HepG2 (cell line): ENCODE measurements at regions not wholly inside any gene's neighbourhood (a gene's known extent, or its start where the extent isn't known, plus 50 kb on each side); places are given as distances from the start of the nearest gene placed in this dataset.

Experiments
- ATAC-seq: fragments of 200-7000 bp; cut with Tn5 transposase; 3 replicates; pipeline ENCODE4 v1.9.1; 2020; ENCODE audit warnings: mild to moderate bottlenecking, moderate library complexity
- BruUV-seq: library from RNA; stranded (reverse); fragments of 400-500 nt; replicated peaks from 2 replicates; lab custom pipeline; 2021; lab: Mats Ljungman, UMichigan
- CTCF ChIA-PET: fragments of 300-600 bp; formaldehyde crosslinking; extraction: SDS; loops from one replicate; lab custom pipeline; 2021; ENCODE audit warnings: low total read pairs, inconsistent platforms, low intra/inter-chr PET ratio; lab: Yijun Ruan, JAX
- POLR2A ChIA-PET: fragments of 350-600 bp; sonication (Branson Sonifier 250); formaldehyde crosslinking; loops from one replicate; lab custom pipeline; 2020; ENCODE audit warnings: antibody characterized with exemption, inconsistent platforms; lab: Yijun Ruan, JAX
- DNase-seq: peaks from one replicate; pipeline ENCODE4 v3.0.0-alpha.2; 2015; ENCODE audit warnings: low spot score
- FAIRE-seq: peaks from 3 replicates; lab custom pipeline; 2011; peaks lifted over from hg19 to GRCh38; lab: Jason Lieb, UNC
- H2AFZ ChIP-seq: one replicate; pipeline ENCODE4 v1.6.1; 2011; ENCODE audit warnings: low read length, inconsistent platforms
- H3K27ac ChIP-seq: fragments of 300-600 bp; 3 replicates; pipeline ENCODE4 v1.8.0; 2011; ENCODE audit warnings: mixed run types, mild to moderate bottlenecking, mixed read lengths, low read length, inconsistent platforms; ENCODE audit not compliant: insufficient read depth; ENCODE audit errors: extremely low read length
- H3K27me3 ChIP-seq, 2 experiments: fragments of 200-600 bp in 1 of 2; 2 replicates in 1 of 2; 3 replicates in 1 of 2; pipeline versions ENCODE4 v1.6.0 to v1.8.0; 2011; ENCODE audit warnings: low read length in 2 of 2, mild to moderate bottlenecking in 2 of 2, moderate library complexity in 2 of 2, inconsistent platforms in 1 of 2; ENCODE audit not compliant: insufficient read depth in 2 of 2, control insufficient read depth in 1 of 2
- H3K36me3 ChIP-seq, 2 experiments: fragments of 200-600 bp in 1 of 2; replicated peaks in 1 of 2; 2 replicates in 1 of 2; 3 replicates in 1 of 2; pipeline versions ENCODE4 v1.5.1 to v1.8.0; 2011; ENCODE audit warnings: low read length in 2 of 2, inconsistent platforms in 1 of 2; ENCODE audit not compliant: insufficient read depth in 2 of 2, control insufficient read depth in 1 of 2
- H3K4me1 ChIP-seq: 2 replicates; pipeline ENCODE4 v1.5.1; 2012; ENCODE audit warnings: low read length, inconsistent platforms; ENCODE audit not compliant: insufficient read depth
- H3K4me2 ChIP-seq: 2 replicates; pipeline ENCODE4 v1.6.0; 2011; ENCODE audit warnings: low read depth, low read length, inconsistent platforms
- H3K4me3 ChIP-seq, 3 experiments: fragments of 200-600 bp in 1 of 3; sonication (generic), shearing (Covaris generic) in 1 of 3; replicated peaks in 1 of 3; 2 replicates each; pipeline ENCODE4 v1.5.1; 2011 to 2016; ENCODE audit warnings: low read length in 3 of 3, inconsistent platforms in 2 of 3, low read depth in 2 of 3, mild to moderate bottlenecking in 2 of 3, control low read depth in 1 of 3, mixed read lengths in 1 of 3; ENCODE audit not compliant: insufficient read depth in 1 of 3
- H3K79me2 ChIP-seq: one replicate; pipeline ENCODE4 v1.6.1; 2011; ENCODE audit warnings: low read length, inconsistent platforms; ENCODE audit not compliant: insufficient read depth
- H3K9ac ChIP-seq: 2 replicates; pipeline ENCODE4 v1.6.0; 2011; ENCODE audit warnings: mild to moderate bottlenecking, low read depth, low read length, inconsistent platforms; ENCODE audit not compliant: insufficient read depth
- H3K9me3 ChIP-seq: 2 replicates; pipeline ENCODE4 v1.5.1; 2012; ENCODE audit warnings: mild to moderate bottlenecking, low read length
- H4K20me1 ChIP-seq: 2 replicates; pipeline ENCODE4 v1.6.0; 2011; ENCODE audit warnings: inconsistent platforms, mild to moderate bottlenecking, low read length, moderate library complexity; ENCODE audit not compliant: insufficient read depth
- ADNP ChIP-seq: sonication (generic); formaldehyde crosslinking; IDR thresholded peaks from 2 replicates; pipeline ENCODE4 v1.4.0; 2020; ENCODE audit warnings: missing genetic modification reagents
- ATRX ChIP-seq: sonication (generic); formaldehyde crosslinking; IDR thresholded peaks from 2 replicates; pipeline ENCODE4 v1.4.0; 2020; ENCODE audit warnings: missing genetic modification reagents, borderline replicate concordance
- NFKBIZ ChIP-seq: IDR thresholded peaks from 2 replicates; pipeline ENCODE4 v1.6.1; 2018; ENCODE audit warnings: missing genetic modification reagents, missing compliant biosample characterization
- NKX3-1 ChIP-seq: sonication (generic); formaldehyde crosslinking; IDR thresholded peaks from 2 replicates; pipeline ENCODE4 v1.5.0; 2020; ENCODE audit warnings: missing genetic modification reagents
- RXRA ChIP-seq: sonication (generic); formaldehyde crosslinking; IDR thresholded peaks from 2 replicates; pipeline ENCODE4 v1.5.1; 2020; ENCODE audit warnings: missing genetic modification reagents
- SMARCE1 ChIP-seq: fragments of 450-650 bp; IDR thresholded peaks from 2 replicates; pipeline ENCODE4 v1.6.1; 2017; ENCODE audit warnings: borderline replicate concordance
- TARDBP ChIP-seq: sonication (generic); formaldehyde crosslinking; IDR thresholded peaks from 2 replicates; pipeline ENCODE4 v1.8.0; 2022; ENCODE audit warnings: mild to moderate bottlenecking, missing genetic modification reagents
- TBP ChIP-seq: sonication (generic); formaldehyde crosslinking; IDR thresholded peaks from 2 replicates; pipeline ENCODE4 v1.5.0; 2020; ENCODE audit warnings: missing genetic modification reagents
- ZBTB7B ChIP-seq: sonication (generic); formaldehyde crosslinking; IDR thresholded peaks from 2 replicates; pipeline ENCODE4 v1.4.0; 2020; ENCODE audit warnings: missing genetic modification reagents
- ZNF547 ChIP-seq: sonication (generic); formaldehyde crosslinking; IDR thresholded peaks from 2 replicates; pipeline ENCODE4 v1.5.1; 2020; ENCODE audit warnings: mild to moderate bottlenecking, missing genetic modification reagents
- ZNF644 ChIP-seq: IDR thresholded peaks from 2 replicates; pipeline ENCODE4 v1.6.1; 2016; ENCODE audit warnings: low read depth
- ZNF800 ChIP-seq: sonication (generic); formaldehyde crosslinking; IDR thresholded peaks from 2 replicates; pipeline ENCODE4 v1.4.0; 2020; ENCODE audit warnings: missing genetic modification reagents
- WGBS: methylation state at CpG from one replicate; pipeline ENCODE4 v1.1.6; 2017; ENCODE audit warnings: low lambda C conversion rate; 5-methylcytosine and 5-hydroxymethylcytosine counted together
- in situ Hi-C: cut with HindIII; loops from 2 replicates; pipeline ENCODE4 v1.10.0; 2017; ENCODE audit warnings: low pct_unique_long_range_greater_than_20kb; ENCODE audit not compliant: extremely low pct_ligation_motif_present
- intact Hi-C: fragments of 100-400 bp; cut with micrococcal nuclease; formaldehyde crosslinking; loops from one replicate; pipeline ENCODE4 v1.10.0; 2022; ENCODE audit not compliant: unreplicated experiment
- TF ChIP-seq, protein P1 (sequence below): sonication (generic); formaldehyde crosslinking; IDR thresholded peaks from 2 replicates; pipeline ENCODE4 v1.4.0; 2020; ENCODE audit warnings: missing genetic modification reagents, borderline replicate concordance
- TF ChIP-seq, protein P2 (sequence below): sonication (generic); formaldehyde crosslinking; IDR thresholded peaks from 2 replicates; pipeline ENCODE4 v1.4.0; 2020; ENCODE audit warnings: mild to moderate bottlenecking, missing genetic modification reagents

GRCh38 chr10:47143072-47143471 is 156.9 kb upstream of the GDF10 start (continued):
- TF ChIP-seq TARDBP (CRISPR knock-in tag), result no peak
- no peak for TF ChIP-seq SMARCE1
- TF ChIP-seq ZNF547 (CRISPR knock-in tag), result no peak

DNA sequence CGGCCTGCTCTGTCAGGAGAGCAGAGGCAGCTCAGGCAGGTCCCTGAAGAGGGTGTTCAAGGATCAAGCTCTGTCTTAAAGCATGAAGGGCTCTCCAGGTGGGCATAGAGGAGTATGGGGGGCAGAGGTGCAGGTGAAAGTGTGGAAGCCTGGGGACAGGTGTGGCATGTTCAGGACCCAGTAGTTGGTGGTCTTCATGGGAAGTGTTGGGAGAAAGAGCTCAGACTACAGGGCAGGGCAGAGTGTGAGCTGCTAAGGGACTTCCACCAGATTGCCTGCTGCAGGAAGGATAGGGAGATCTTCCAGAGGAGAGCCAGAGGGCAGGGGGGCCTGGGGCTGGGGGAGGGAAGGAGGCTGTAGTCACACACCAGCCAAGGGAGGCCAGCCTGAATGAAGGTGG is 156.5 kb upstream of the GDF10 start:
- POLR2A ChIA-PET, result no interaction called here
- in situ Hi-C loops, result no loop called here
- no peaks in the 10 kb centered on the region for H4K20me1 ChIP-seq

GRCh38 chr10:47144525-47144924 is 155.5 kb upstream of the GDF10 start:
- intact Hi-C loops (no loop called here), in situ Hi-C loops (no loop called here)
- 40% methylated on average over 2 of the region's 3 CpGs for WGBS
- no peaks in the 10 kb centered on the region for H3K4me1 ChIP-seq
- DNase-seq (no peak), FAIRE-seq (no peak), ATAC-seq (no peak)
- H3K27me3 ChIP-seq, result peaks cover 0 to 14% of the 10 kb centered on the region in 2 experiments; a peak in 2 of 5 replicates
- no TSS peak for BruUV-seq
- no peak overlapping the region for H3K4me2 ChIP-seq
- no peaks in the 10 kb centered on the region for H4K20me1 ChIP-seq
- TF ChIP-seq, protein P1, sequence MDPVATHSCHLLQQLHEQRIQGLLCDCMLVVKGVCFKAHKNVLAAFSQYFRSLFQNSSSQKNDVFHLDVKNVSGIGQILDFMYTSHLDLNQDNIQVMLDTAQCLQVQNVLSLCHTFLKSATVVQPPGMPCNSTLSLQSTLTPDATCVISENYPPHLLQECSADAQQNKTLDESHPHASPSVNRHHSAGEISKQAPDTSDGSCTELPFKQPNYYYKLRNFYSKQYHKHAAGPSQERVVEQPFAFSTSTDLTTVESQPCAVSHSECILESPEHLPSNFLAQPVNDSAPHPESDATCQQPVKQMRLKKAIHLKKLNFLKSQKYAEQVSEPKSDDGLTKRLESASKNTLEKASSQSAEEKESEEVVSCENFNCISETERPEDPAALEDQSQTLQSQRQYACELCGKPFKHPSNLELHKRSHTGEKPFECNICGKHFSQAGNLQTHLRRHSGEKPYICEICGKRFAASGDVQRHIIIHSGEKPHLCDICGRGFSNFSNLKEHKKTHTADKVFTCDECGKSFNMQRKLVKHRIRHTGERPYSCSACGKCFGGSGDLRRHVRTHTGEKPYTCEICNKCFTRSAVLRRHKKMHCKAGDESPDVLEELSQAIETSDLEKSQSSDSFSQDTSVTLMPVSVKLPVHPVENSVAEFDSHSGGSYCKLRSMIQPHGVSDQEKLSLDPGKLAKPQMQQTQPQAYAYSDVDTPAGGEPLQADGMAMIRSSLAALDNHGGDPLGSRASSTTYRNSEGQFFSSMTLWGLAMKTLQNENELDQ, result no peak
- no peak for TF ChIP-seq ATRX (CRISPR knock-in tag)
- no peak for TF ChIP-seq NFKBIZ (CRISPR knock-in tag)
- TF ChIP-seq ZNF800 (CRISPR knock-in tag), result no peak
- no peak for TF ChIP-seq ADNP (CRISPR knock-in tag)
- no peak for TF ChIP-seq ZNF644 (CRISPR knock-in tag)
- TF ChIP-seq, protein P2, sequence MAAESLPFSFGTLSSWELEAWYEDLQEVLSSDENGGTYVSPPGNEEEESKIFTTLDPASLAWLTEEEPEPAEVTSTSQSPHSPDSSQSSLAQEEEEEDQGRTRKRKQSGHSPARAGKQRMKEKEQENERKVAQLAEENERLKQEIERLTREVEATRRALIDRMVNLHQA (CRISPR knock-in tag), result no peak
- no peaks in the 10 kb centered on the region for H3K9me3 ChIP-seq
- ChIA-PET CTCF (no interaction called here), POLR2A (no interaction called here)
- no peak overlapping the region for H3K9ac ChIP-seq
- no peak overlapping the region for H2AFZ ChIP-seq
- no peak overlapping the region for H3K27ac ChIP-seq
- H3K4me3 ChIP-seq, result no peak overlapping the region
- no peaks in the 10 kb centered on the region for H3K79me2 ChIP-seq
- H3K36me3 ChIP-seq, result no peaks in the 10 kb centered on the region

More for the DNA sequence above, 156.5 kb upstream of the GDF10 start:
- H3K36me3 ChIP-seq, result no peaks in the 10 kb centered on the region
- DNase-seq (no peak), FAIRE-seq (no peak), ATAC-seq (no peak)
- BruUV-seq, result no TSS peak
- no peak overlapping the region for H3K4me3 ChIP-seq
- no peaks in the 10 kb centered on the region for H3K79me2 ChIP-seq
- CTCF ChIA-PET, result no interaction called here
- H3K4me1 ChIP-seq, result no peaks in the 10 kb centered on the region
- peaks cover 2 to 20% of the 10 kb centered on the region in 2 experiments; a peak in 3 of 5 replicates for H3K27me3 ChIP-seq
- intact Hi-C loops, result no loop called here
- no peak overlapping the region for H3K4me2 ChIP-seq
- H3K9ac ChIP-seq, result no peak overlapping the region
- no peak for TF ChIP-seq NKX3-1 (CRISPR knock-in tag)
- TF ChIP-seq ZBTB7B (CRISPR knock-in tag), result no peak
- TF ChIP-seq TBP (CRISPR knock-in tag), result no peak
- no peak for TF ChIP-seq RXRA (CRISPR knock-in tag)
- H2AFZ ChIP-seq, result no peak overlapping the region
- WGBS, result 0% methylated on average over 1 of the region's 1 CpG
- H3K9me3 ChIP-seq, result no peaks in the 10 kb centered on the region
- H3K27ac ChIP-seq, result no peak overlapping the region
